Kidney (tissue), 13 donors: ENCODE measurements at regions not wholly inside any gene's neighbourhood (a gene's known extent, or its start where the extent isn't known, plus 50 kb on each side); places are given as distances from the start of the nearest gene placed in this dataset.

ENCODE experiments used
- DNase-seq, 5 donors: peaks; one replicate each; pipeline ENCODE4 v3.0.0-alpha.2; 2013 to 2020
- FAIRE-seq: peaks from 2 replicates; lab custom pipeline; 2012; peaks lifted over from hg19 to GRCh38; lab: Jason Lieb, UNC
- H3K27ac ChIP-seq, 2 donors: one replicate each; pipeline ENCODE4 v1.7.0; 2013; ENCODE audit warnings: low read depth in 2 of 2, low read length in 2 of 2, inconsistent platforms in 1 of 2
- H3K27me3 ChIP-seq: one replicate; pipeline ENCODE4 v1.7.1; 2013; ENCODE audit warnings: low read length, inconsistent platforms; ENCODE audit not compliant: control insufficient read depth, insufficient read depth
- H3K36me3 ChIP-seq, 3 donors: one replicate each; pipeline versions ENCODE4 v1.7.0 to v1.7.1; 2013; ENCODE audit warnings: low read length in 3 of 3, control low read depth in 1 of 3, inconsistent platforms in 1 of 3; ENCODE audit not compliant: insufficient read depth in 3 of 3, control insufficient read depth in 2 of 3
- H3K4me1 ChIP-seq, 3 donors: one replicate each; pipeline versions ENCODE4 v1.7.0 to v1.7.1; 2013; ENCODE audit warnings: low read length in 3 of 3, inconsistent platforms in 1 of 3, low read depth in 1 of 3; ENCODE audit not compliant: control insufficient read depth in 2 of 3, insufficient read depth in 2 of 3
- H3K4me3 ChIP-seq, 3 donors: one replicate each; pipeline versions ENCODE4 v1.7.0 to v1.8.1; 2013; ENCODE audit warnings: low read length in 3 of 3, control low read depth in 1 of 3, inconsistent platforms in 1 of 3
- H3K9ac ChIP-seq, 3 donors: one replicate each; pipeline versions ENCODE4 v1.7.0 to v1.7.1; 2013; ENCODE audit warnings: low read length in 3 of 3, control low read depth in 1 of 3, inconsistent platforms in 1 of 3
- H3K9me3 ChIP-seq, 3 donors: one replicate each; pipeline versions ENCODE4 v1.7.0 to v1.7.1; 2013; ENCODE audit warnings: low read length in 3 of 3, control low read depth in 1 of 3, inconsistent platforms in 1 of 3; ENCODE audit not compliant: control insufficient read depth in 2 of 3, insufficient read depth in 1 of 3
- intact Hi-C: fragments of 100-400 bp; cut with DNase I; formaldehyde crosslinking; loops from one replicate; pipeline ENCODE4 v1.11.1; 2022
- TF ChIP-seq, protein P1 (sequence below): IDR thresholded peaks from 3 replicates; pipeline ENCODE4 v1.5.1; 2012; ENCODE audit warnings: mild to moderate bottlenecking, moderate library complexity, borderline replicate concordance; ENCODE audit not compliant: insufficient read depth; ENCODE audit errors: extremely low read depth
- donor health status: control.
- donor health status: control.
- donor health status: control.
- donor health status: control.
- donor health status: control.
- donor health status: DM: yes; HTN: yes; CAD: no.
- donor health status: Normal renal cell carcinoma (clear cell type).

DNA sequence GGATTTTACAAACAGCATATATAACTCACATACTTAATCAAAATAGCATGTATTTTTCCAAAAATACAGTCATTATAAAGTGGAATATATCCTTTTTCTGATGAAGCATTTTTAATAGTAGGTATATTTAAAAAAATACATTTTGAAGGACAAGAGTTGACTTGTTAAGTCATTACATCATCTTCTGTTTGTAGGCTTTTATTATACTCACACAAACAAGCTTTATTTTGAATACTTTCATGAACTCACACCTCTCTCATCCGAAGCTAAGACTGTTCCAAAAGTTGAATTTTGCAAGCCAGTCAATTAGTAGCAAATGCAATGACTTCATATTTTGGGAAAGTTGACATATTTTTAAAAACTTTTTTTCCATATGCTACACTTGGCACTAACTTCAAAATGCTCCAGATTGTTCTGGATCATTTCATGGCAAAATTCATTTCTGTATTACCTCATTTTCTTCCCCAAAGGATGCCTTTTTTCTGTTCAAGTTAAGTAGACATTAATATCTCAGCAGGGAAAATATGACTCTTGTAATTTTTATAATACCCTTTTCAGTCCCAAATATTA lies 68.5 kb upstream of the WDR75 start:
- Histone ChIP-seq H3K27me3 (no peaks in the 10 kb centered on the region), H3K4me3 (no peak overlapping the region), H3K4me1 (no peaks in the 10 kb centered on the region), H3K9ac (no peak overlapping the region), H3K36me3 (no peaks in the 10 kb centered on the region), H3K9me3 (no peaks in the 10 kb centered on the region), H3K27ac (no peak overlapping the region)
- FAIRE-seq = no peak
- intact Hi-C loops = no loop called here
- DNase-seq = no peak
- TF ChIP-seq, protein P1, sequence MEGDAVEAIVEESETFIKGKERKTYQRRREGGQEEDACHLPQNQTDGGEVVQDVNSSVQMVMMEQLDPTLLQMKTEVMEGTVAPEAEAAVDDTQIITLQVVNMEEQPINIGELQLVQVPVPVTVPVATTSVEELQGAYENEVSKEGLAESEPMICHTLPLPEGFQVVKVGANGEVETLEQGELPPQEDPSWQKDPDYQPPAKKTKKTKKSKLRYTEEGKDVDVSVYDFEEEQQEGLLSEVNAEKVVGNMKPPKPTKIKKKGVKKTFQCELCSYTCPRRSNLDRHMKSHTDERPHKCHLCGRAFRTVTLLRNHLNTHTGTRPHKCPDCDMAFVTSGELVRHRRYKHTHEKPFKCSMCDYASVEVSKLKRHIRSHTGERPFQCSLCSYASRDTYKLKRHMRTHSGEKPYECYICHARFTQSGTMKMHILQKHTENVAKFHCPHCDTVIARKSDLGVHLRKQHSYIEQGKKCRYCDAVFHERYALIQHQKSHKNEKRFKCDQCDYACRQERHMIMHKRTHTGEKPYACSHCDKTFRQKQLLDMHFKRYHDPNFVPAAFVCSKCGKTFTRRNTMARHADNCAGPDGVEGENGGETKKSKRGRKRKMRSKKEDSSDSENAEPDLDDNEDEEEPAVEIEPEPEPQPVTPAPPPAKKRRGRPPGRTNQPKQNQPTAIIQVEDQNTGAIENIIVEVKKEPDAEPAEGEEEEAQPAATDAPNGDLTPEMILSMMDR = no peak

DNA sequence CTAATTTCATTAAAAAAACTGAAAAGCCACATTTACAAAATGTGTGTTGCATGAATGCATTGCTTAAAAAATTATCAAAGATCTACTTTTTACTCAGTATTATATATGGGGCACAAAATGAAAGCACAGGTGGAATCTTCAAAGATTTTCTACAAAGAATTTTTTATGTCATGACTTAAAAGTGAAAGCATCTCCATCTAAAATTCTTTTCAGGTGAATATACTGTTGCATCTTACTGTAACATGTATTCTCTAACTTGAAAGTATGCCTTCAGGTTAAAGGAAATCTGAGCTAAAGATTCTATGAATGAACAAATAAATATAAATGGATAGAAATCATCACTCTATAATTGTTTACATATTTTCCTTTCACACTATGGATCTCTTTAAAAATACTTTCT lies 66.8 kb upstream of the WDR75 start:
- H3K4me1 ChIP-seq = no peaks in the 10 kb centered on the region
- no peak overlapping the region for H3K4me3 ChIP-seq
- no peaks in the 10 kb centered on the region for H3K27me3 ChIP-seq
- DNase-seq (no peak), FAIRE-seq (no peak)
- no peaks in the 10 kb centered on the region for H3K36me3 ChIP-seq
- H3K9me3 ChIP-seq = no peaks in the 10 kb centered on the region
- no peak overlapping the region for H3K27ac ChIP-seq
- intact Hi-C loops = no loop called here
- H3K9ac ChIP-seq = no peak overlapping the region
- TF ChIP-seq, protein P1 = no peak

DNA sequence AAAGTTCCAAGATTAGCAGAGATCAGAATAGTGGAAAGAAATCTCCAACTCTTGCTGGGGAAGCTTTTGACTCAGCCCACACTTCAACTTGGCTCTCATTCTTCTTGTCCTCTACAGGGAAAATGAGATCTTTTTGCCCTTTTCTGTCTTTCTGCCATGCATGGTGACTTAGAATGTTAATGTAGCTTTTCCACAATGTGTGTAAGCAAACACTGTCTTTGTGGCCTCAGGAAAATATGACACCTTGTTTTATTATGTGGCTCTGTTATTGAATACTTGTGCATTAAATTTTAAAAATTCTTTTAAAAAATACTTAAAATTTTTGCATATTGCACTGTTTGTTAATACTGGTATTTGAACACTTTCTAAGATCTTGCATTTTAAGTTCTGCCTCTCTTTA lies 65.4 kb upstream of the WDR75 start:
- TF ChIP-seq, protein P1 = no peak
- H3K4me1 ChIP-seq = no peaks in the 10 kb centered on the region
- no peaks in the 10 kb centered on the region for H3K36me3 ChIP-seq
- intact Hi-C loops = no loop called here
- no peak overlapping the region for H3K4me3 ChIP-seq
- FAIRE-seq = peak; percentile 8
- H3K27me3 ChIP-seq = no peaks in the 10 kb centered on the region
- no peak for DNase-seq
- no peak overlapping the region for H3K9ac ChIP-seq
- no peak overlapping the region for H3K27ac ChIP-seq
- no peaks in the 10 kb centered on the region for H3K9me3 ChIP-seq

DNA sequence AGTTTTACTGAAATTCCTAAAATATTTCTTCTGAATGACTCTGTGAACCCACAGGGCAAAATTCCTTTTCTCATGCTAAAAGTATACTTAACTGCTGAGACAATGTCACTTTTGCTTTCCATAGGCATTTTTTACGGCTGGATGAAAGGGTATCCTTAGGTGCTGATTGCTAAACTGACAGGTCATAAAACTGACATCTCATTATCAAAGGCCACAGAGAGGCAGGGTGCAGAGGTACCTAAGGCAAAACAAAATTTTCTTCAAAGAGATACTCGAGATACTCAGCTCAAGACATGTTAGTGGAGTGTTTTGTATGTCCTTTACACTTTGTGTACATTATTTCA lies 62.0 kb upstream of the WDR75 start:
- DNase-seq (peak in 2 of 5 donors; percentile 26 to 31), FAIRE-seq (no peak)
- Histone ChIP-seq H3K4me1 (no peaks in the 10 kb centered on the region), H3K27ac (no peak overlapping the region), H3K36me3 (no peaks in the 10 kb centered on the region), H3K9ac (no peak overlapping the region), H3K27me3 (no peaks in the 10 kb centered on the region), H3K9me3 (no peaks in the 10 kb centered on the region), H3K4me3 (peak overlapping the region in 1 of 3 donors; percentile 9)
- intact Hi-C loops = no loop called here
- TF ChIP-seq, protein P1 = no peak
